ENCODE measurements at regions not wholly inside any gene's neighbourhood (a gene's known extent, or its start where the extent isn't known, plus 50 kb on each side); places are given as distances from the start of the nearest gene placed in this dataset.

GRCh38 chr4:164193676-164194075 is 560.3 kb upstream of the SMIM31 start:
- H3K4me1 ChIP-seq (ENCODE audit: insufficient read depth, low read length, poor library complexity, severe bottlenecking), result no peaks in the 10 kb centered on the region
- TF ChIP-seq EZH2phosphoT487 (IDR thresholded peaks at IDR 0.05; ENCODE audit: borderline replicate concordance, low read depth, low read length), result no peak
- no peak for TF ChIP-seq CTCF (conservative IDR thresholded peaks at IDR 0.05; ENCODE audit: low read length)
- DNase-seq (ENCODE audit: low spot score), result no peak
- no peak overlapping the region for H3K27ac ChIP-seq (ENCODE audit: low read depth, low read length, poor library complexity, severe bottlenecking)
- no peak overlapping the region for H3K4me3 ChIP-seq (ENCODE audit: low read depth, low read length, poor library complexity, severe bottlenecking)
- BruUV-seq (replicated peaks), result no TSS peak
- POLR2A ChIA-PET, result interaction anchor here (0.6 kb wide), 1 partner anchor 801 kb away, joined by 3 read pairs; no protein-coding TSS in a partner anchor
- H3K79me2 ChIP-seq (ENCODE audit: insufficient read depth, low read depth, low read length), result no peaks in the 10 kb centered on the region
- no peak overlapping the region for H3K4me2 ChIP-seq (ENCODE audit: low read length)
- H3K36me3 ChIP-seq (ENCODE audit: insufficient read depth, low read length), result no peaks in the 10 kb centered on the region
- intact Hi-C loops (cut with micrococcal nuclease; ENCODE audit: unreplicated experiment), result no loop called here
- CTCF ChIA-PET (ENCODE audit: unreplicated experiment), result no interaction called here
- H3K9me2 ChIP-seq (ENCODE audit: insufficient read depth, low read length), result no peaks in the 10 kb centered on the region
- H2AFZ ChIP-seq (ENCODE audit: low read length), result no peak overlapping the region
- H3K9me3 ChIP-seq (ENCODE audit: low read length), result no peaks in the 10 kb centered on the region
- H4K20me1 ChIP-seq (ENCODE audit: insufficient read depth, low read length), result no peaks in the 10 kb centered on the region

- no peak overlapping the region for H3K4me2 ChIP-seq (ENCODE audit: low read length)
- no peaks in the 10 kb centered on the region for H3K9me3 ChIP-seq (ENCODE audit: low read length)
- CTCF ChIA-PET (ENCODE audit: unreplicated experiment), result no interaction called here
- no peak overlapping the region for H3K4me3 ChIP-seq (ENCODE audit: low read depth, low read length, poor library complexity, severe bottlenecking)
- no peaks in the 10 kb centered on the region for H4K20me1 ChIP-seq (ENCODE audit: insufficient read depth, low read length)
- intact Hi-C loops (cut with micrococcal nuclease; ENCODE audit: unreplicated experiment), result no loop called here
- no peak overlapping the region for H3K27ac ChIP-seq (ENCODE audit: low read depth, low read length, poor library complexity, severe bottlenecking)
- H2AFZ ChIP-seq (ENCODE audit: low read length), result no peak overlapping the region
- H3K9me2 ChIP-seq (ENCODE audit: insufficient read depth, low read length), result no peaks in the 10 kb centered on the region
- TF ChIP-seq CTCF (conservative IDR thresholded peaks at IDR 0.05; ENCODE audit: low read length), result no peak
- no peak for TF ChIP-seq EZH2phosphoT487 (IDR thresholded peaks at IDR 0.05; ENCODE audit: borderline replicate concordance, low read depth, low read length)
- no peaks in the 10 kb centered on the region for H3K4me1 ChIP-seq (ENCODE audit: insufficient read depth, low read length, poor library complexity, severe bottlenecking)
- BruUV-seq (replicated peaks), result no TSS peak
- POLR2A ChIA-PET, result no interaction called here
- H3K36me3 ChIP-seq (ENCODE audit: insufficient read depth, low read length), result no peaks in the 10 kb centered on the region
- no peaks in the 10 kb centered on the region for H3K79me2 ChIP-seq (ENCODE audit: insufficient read depth, low read depth, low read length)
- no peak for DNase-seq (ENCODE audit: low spot score)
Observed at GRCh38 chr4:164197556-164197955, 556.4 kb upstream of the SMIM31 start.

- Histone ChIP-seq H3K4me1 (ENCODE audit: insufficient read depth, low read length, poor library complexity, severe bottlenecking) (no peaks in the 10 kb centered on the region), H3K36me3 (ENCODE audit: insufficient read depth, low read length) (no peaks in the 10 kb centered on the region), H3K4me2 (ENCODE audit: low read length) (no peak overlapping the region), H2AFZ (ENCODE audit: low read length) (no peak overlapping the region), H3K4me3 (ENCODE audit: low read depth, low read length, poor library complexity, severe bottlenecking) (no peak overlapping the region), H4K20me1 (ENCODE audit: insufficient read depth, low read length) (no peaks in the 10 kb centered on the region), H3K79me2 (ENCODE audit: insufficient read depth, low read depth, low read length) (no peaks in the 10 kb centered on the region), H3K9me2 (ENCODE audit: insufficient read depth, low read length) (no peaks in the 10 kb centered on the region), H3K27ac (ENCODE audit: low read depth, low read length, poor library complexity, severe bottlenecking) (no peak overlapping the region), H3K9me3 (ENCODE audit: low read length) (no peaks in the 10 kb centered on the region)
- intact Hi-C loops (cut with micrococcal nuclease; ENCODE audit: unreplicated experiment), result no loop called here
- ChIA-PET POLR2A (no interaction called here), CTCF (ENCODE audit: unreplicated experiment) (no interaction called here)
- no TSS peak for BruUV-seq (replicated peaks)
- TF ChIP-seq EZH2phosphoT487 (IDR thresholded peaks at IDR 0.05; ENCODE audit: borderline replicate concordance, low read depth, low read length), result no peak
- TF ChIP-seq CTCF (conservative IDR thresholded peaks at IDR 0.05; ENCODE audit: low read length), result no peak
- DNase-seq (ENCODE audit: low spot score), result no peak
Observed at GRCh38 chr4:164203476-164203875, 550.5 kb upstream of the SMIM31 start.

Data from OCI-LY7 (cell line).